Skeletal muscle tissue (tissue), 3 donors: ENCODE measurements at regions not wholly inside any gene's neighbourhood (a gene's known extent, or its start where the extent isn't known, plus 50 kb on each side); places are given as distances from the start of the nearest gene placed in this dataset.

Experiments
- H3K27ac ChIP-seq: one replicate; pipeline ENCODE4 v1.7.0; 2013; ENCODE audit warnings: mild to moderate bottlenecking, low read depth, low read length, inconsistent platforms
- H3K27me3 ChIP-seq, 3 donors: one replicate each; pipeline ENCODE4 v1.7.0; 2013; ENCODE audit warnings: low read length in 3 of 3; ENCODE audit not compliant: control insufficient read depth in 3 of 3, insufficient read depth in 3 of 3
- H3K36me3 ChIP-seq, 3 donors: one replicate each; pipeline ENCODE4 v1.7.0; 2013; ENCODE audit warnings: low read length in 3 of 3; ENCODE audit not compliant: control insufficient read depth in 3 of 3, insufficient read depth in 3 of 3
- H3K4me1 ChIP-seq, 3 donors: one replicate each; pipeline ENCODE4 v1.7.0; 2013; ENCODE audit warnings: low read length in 3 of 3, mild to moderate bottlenecking in 3 of 3; ENCODE audit not compliant: control insufficient read depth in 3 of 3, insufficient read depth in 3 of 3
- H3K4me3 ChIP-seq, 3 donors: one replicate each; pipeline ENCODE4 v1.7.0; 2013; ENCODE audit warnings: low read length in 3 of 3
- H3K9ac ChIP-seq, 3 donors: one replicate each; pipeline ENCODE4 v1.7.0; 2013; ENCODE audit warnings: low read length in 3 of 3, mild to moderate bottlenecking in 3 of 3, moderate library complexity in 2 of 3, low read depth in 1 of 3
- H3K9me3 ChIP-seq, 3 donors: one replicate each; pipeline ENCODE4 v1.7.0; 2013; ENCODE audit warnings: low read length in 3 of 3; ENCODE audit not compliant: control insufficient read depth in 3 of 3
- donor health status: Osteomylitis.

DNA sequence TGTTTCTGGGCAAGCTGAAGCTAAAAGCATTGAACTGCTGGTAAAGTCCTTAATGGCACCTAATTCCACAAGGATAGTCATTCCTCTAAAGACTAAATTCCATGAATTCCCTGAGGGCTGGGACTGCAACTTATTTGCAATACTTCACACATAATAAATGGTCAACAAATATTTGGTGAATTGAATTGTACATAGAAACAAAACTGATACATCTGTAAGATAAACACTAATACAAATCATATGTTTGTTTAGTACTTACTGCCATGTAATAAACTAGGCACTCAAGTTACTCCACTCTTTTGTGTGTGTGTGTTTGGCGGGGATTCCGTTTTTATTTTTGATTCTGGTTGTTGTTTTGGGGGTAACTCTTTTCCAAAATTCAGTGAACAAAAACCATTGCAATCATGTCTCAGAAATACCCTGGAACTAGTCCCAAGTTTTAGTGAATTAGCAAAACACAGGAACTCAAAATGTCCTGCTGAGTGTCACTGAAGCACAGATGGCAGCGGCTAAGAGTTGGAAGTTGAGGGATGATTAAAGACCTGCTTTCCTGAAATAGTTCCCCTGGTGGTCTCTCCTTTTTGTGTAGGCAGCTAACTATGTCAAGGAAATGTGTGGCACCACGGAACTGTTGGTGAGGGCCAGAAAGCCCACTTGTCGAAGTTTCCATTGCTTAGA is 74.8 kb upstream of the SNRPB2 start:
- Histone ChIP-seq H3K4me1 (no peaks in the 10 kb centered on the region), H3K4me3 (no peak overlapping the region), H3K9ac (no peak overlapping the region), H3K36me3 (no peaks in the 10 kb centered on the region), H3K27me3 (peaks cover 0 to 5% (median 0%) of the 10 kb centered on the region in 3 donors), H3K9me3 (no peaks in the 10 kb centered on the region), H3K27ac (no peak overlapping the region)

DNA sequence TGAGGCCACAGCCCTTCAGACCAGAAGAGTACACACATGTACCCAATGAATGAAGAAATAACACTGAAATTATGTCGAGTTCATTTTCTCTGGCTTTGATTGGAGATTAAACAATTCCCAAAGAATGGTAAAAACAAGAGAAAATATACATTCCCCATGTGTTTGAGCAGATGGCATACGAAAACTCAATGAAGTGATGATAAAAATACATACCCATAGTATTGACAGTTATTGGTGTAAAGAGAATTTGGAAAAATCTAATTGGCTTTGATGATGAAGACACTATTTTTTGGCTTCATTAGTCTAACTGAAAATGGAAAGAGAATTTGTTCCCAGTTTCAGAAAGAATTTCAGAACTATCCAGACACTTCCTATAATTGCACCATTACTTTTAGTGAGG is 76.6 kb upstream of the SNRPB2 start:
- no peak overlapping the region for H3K4me3 ChIP-seq
- H3K27ac ChIP-seq, result no peak overlapping the region
- H3K9ac ChIP-seq, result no peak overlapping the region
- no peaks in the 10 kb centered on the region for H3K9me3 ChIP-seq
- H3K4me1 ChIP-seq, result no peaks in the 10 kb centered on the region
- no peaks in the 10 kb centered on the region for H3K36me3 ChIP-seq
- peaks cover 0 to 5% (median 0%) of the 10 kb centered on the region in 3 donors for H3K27me3 ChIP-seq

GRCh38 chr20:16647875-16648597 is 74.8 kb upstream of the KIF16B start:
- Histone ChIP-seq H3K27me3 (peaks cover 0 to 4% (median 0%) of the 10 kb centered on the region in 3 donors), H3K4me3 (no peak overlapping the region), H3K4me1 (no peaks in the 10 kb centered on the region), H3K27ac (no peak overlapping the region), H3K9ac (no peak overlapping the region), H3K36me3 (no peaks in the 10 kb centered on the region), H3K9me3 (peaks cover 0 to 2% (median 0%) of the 10 kb centered on the region in 3 donors)

GRCh38 chr20:16641511-16642023 is 68.3 kb upstream of the KIF16B start:
- H3K36me3 ChIP-seq, result no peaks in the 10 kb centered on the region
- H3K4me1 ChIP-seq, result no peaks in the 10 kb centered on the region

DNA sequence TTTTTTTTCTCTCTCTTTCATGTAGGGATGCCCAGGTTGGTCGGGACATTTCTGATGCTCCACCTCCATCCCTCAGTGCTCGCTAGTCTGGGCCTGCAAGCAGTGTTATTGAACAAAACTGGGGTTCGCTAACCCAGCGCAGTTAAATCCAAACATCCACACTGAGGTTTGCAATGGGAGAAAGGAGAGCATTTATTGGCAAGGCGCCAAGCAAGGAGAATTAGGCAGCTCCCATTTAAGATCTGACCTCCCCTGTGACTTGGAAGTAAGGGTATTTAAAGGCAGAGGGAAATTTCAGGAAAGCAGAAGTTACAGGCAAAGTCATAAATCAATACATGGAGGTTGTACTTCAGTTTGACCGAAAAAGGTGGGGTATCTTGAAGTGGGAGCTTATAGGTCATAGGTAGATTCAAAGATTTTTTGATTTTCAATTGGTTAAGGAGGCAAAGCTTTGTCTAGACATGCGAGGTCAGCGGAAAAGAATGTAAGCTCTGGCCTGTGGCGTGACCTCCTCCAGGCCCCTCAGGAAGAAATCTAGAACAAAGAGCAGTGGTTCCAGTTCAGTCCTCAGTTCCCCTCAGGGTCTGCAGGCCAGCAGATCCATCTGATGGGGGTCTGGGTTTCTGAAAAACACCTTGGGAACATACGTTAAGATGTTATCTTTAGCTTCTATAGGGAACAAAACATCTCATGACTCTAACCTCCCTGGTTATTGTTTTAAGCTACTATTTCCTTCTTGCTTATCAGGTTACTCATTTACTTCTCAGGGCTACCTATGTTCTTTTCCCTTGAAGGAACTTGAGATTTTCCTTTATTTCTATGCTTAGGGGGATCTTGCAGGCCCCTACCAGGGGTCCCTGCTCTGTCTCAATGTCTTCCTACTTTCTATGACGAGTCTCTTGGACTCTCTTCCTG is 66.0 kb upstream of the KIF16B start:
- H3K4me1 ChIP-seq, result no peaks in the 10 kb centered on the region
- H3K27ac ChIP-seq, result no peak overlapping the region
- H3K4me3 ChIP-seq, result no peak overlapping the region
- no peak overlapping the region for H3K9ac ChIP-seq
- H3K27me3 ChIP-seq, result no peaks in the 10 kb centered on the region
- no peaks in the 10 kb centered on the region for H3K36me3 ChIP-seq
- no peaks in the 10 kb centered on the region for H3K9me3 ChIP-seq

More at GRCh38 chr20:16641511-16642023, 68.3 kb upstream of the KIF16B start:
- Histone ChIP-seq H3K27ac (no peak overlapping the region), H3K4me3 (no peak overlapping the region), H3K27me3 (no peaks in the 10 kb centered on the region), H3K9ac (no peak overlapping the region), H3K9me3 (peaks cover 0 to 2% (median 0%) of the 10 kb centered on the region in 3 donors)

DNA sequence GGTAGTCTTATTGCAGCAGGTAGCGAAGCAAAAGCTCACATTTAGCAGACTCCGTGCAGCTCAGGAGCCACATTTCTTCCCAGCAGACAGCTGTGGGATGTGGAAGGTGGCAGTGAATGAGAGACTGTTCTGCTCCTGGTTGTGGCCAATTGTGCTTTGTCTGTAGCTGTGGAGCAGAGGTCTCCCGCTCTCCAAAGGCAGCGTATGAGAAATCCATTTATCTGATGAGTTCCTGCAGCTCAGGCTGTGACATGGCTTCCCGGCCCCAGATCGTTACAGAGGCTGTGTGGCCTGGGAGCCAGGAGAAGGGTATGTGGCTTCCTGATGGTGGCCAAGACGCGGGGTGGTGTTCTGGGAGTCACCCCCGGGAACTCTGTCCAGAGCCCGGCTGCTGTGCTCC is 64.5 kb upstream of the KIF16B start:
- no peaks in the 10 kb centered on the region for H3K9me3 ChIP-seq
- no peak overlapping the region for H3K9ac ChIP-seq
- H3K36me3 ChIP-seq, result no peaks in the 10 kb centered on the region
- H3K4me3 ChIP-seq, result no peak overlapping the region
- no peak overlapping the region for H3K27ac ChIP-seq
- H3K4me1 ChIP-seq, result no peaks in the 10 kb centered on the region
- no peaks in the 10 kb centered on the region for H3K27me3 ChIP-seq

GRCh38 chr20:16626849-16627248 is 53.6 kb upstream of the KIF16B start:
- Histone ChIP-seq H3K9ac (no peak overlapping the region), H3K9me3 (no peaks in the 10 kb centered on the region), H3K27ac (no peak overlapping the region), H3K4me3 (no peak overlapping the region), H3K27me3 (no peaks in the 10 kb centered on the region), H3K4me1 (no peaks in the 10 kb centered on the region), H3K36me3 (no peaks in the 10 kb centered on the region)

- Histone ChIP-seq H3K4me3 (no peak overlapping the region), H3K36me3 (no peaks in the 10 kb centered on the region), H3K27me3 (no peaks in the 10 kb centered on the region), H3K4me1 (no peaks in the 10 kb centered on the region), H3K9ac (no peak overlapping the region), H3K9me3 (no peaks in the 10 kb centered on the region), H3K27ac (no peak overlapping the region)
Measured at GRCh38 chr20:16624106-16624505, 50.9 kb upstream of the KIF16B start.
